ENCODE measurements at regions not wholly inside any gene's neighbourhood (a gene's known extent, or its start where the extent isn't known, plus 50 kb on each side); places are given as distances from the start of the nearest gene placed in this dataset.

DNA sequence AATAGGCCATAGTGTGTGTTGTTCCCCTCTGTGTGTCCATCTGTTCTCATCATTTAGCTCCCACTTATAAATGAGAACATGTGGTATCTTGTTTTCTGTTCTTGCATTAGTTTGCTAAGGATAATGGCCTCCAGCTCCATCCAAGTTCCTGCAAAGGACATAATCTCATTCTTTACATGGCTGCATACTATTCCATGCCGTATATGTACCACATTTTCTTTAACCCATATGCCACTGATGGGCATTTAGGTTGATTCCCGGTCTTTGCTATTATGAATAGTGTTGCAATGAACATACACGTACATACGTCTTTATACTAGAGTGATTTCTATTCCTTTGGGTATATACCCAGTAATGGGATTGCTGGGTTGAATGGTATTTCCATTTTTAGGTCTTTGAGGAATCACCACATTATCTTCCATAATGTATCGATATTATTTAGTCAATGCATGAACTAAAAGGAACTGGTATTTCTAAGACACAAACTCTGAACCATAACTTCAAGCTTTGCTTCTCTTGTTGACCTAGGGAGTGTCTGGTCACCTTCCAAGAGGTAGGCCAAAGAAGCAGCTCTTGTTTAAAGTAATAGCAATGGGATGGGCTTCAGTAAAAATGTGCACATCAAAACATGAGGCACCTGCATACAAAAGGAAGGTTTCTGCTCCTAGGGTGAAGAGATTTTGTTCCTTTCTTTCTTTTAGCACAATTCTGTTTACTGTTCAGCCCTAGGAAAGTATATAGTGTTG lies 343.0 kb upstream of the ARID1B start:
- TF ChIP-seq, protein P1, sequence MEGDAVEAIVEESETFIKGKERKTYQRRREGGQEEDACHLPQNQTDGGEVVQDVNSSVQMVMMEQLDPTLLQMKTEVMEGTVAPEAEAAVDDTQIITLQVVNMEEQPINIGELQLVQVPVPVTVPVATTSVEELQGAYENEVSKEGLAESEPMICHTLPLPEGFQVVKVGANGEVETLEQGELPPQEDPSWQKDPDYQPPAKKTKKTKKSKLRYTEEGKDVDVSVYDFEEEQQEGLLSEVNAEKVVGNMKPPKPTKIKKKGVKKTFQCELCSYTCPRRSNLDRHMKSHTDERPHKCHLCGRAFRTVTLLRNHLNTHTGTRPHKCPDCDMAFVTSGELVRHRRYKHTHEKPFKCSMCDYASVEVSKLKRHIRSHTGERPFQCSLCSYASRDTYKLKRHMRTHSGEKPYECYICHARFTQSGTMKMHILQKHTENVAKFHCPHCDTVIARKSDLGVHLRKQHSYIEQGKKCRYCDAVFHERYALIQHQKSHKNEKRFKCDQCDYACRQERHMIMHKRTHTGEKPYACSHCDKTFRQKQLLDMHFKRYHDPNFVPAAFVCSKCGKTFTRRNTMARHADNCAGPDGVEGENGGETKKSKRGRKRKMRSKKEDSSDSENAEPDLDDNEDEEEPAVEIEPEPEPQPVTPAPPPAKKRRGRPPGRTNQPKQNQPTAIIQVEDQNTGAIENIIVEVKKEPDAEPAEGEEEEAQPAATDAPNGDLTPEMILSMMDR (IDR thresholded peaks at IDR 0.05; ENCODE audit: low read depth, low read length, missing control alignments), result no peak
- in situ Hi-C loops (cut with HindIII; ENCODE audit: low sequenced_read_pairs), result no loop called here
- DNase-seq (ENCODE audit: low read depth), result no peak
- no peak overlapping the region for H3K4me3 ChIP-seq (ENCODE audit: low read depth, low read length)

- DNase-seq (ENCODE audit: low read depth), result no peak
- H3K4me3 ChIP-seq (ENCODE audit: low read depth, low read length), result no peak overlapping the region
- in situ Hi-C loops (cut with HindIII; ENCODE audit: low sequenced_read_pairs), result no loop called here
- TF ChIP-seq, protein P1 (IDR thresholded peaks at IDR 0.05; ENCODE audit: low read depth, low read length, missing control alignments), result no peak
Observed at GRCh38 chr6:156432543-156432942, 344.6 kb upstream of the ARID1B start.

- H3K4me3 ChIP-seq (ENCODE audit: low read depth, low read length), result no peak overlapping the region
- DNase-seq (ENCODE audit: low read depth), result no peak
- in situ Hi-C loops (cut with HindIII; ENCODE audit: low sequenced_read_pairs), result no loop called here
Observed at GRCh38 chr6:156430386-156430785, 346.8 kb upstream of the ARID1B start.

GRCh38 chr6:156427345-156427744 lies 349.8 kb upstream of the ARID1B start:
- DNase-seq (ENCODE audit: low read depth), result peak; percentile 69
- in situ Hi-C loops (cut with HindIII; ENCODE audit: low sequenced_read_pairs), result no loop called here
- no peak overlapping the region for H3K4me3 ChIP-seq (ENCODE audit: low read depth, low read length)
- TF ChIP-seq, protein P1 (IDR thresholded peaks at IDR 0.05; ENCODE audit: low read depth, low read length, missing control alignments), result no peak

More at GRCh38 chr6:156430386-156430785, 346.8 kb upstream of the ARID1B start:
- TF ChIP-seq, protein P1 (IDR thresholded peaks at IDR 0.05; ENCODE audit: low read depth, low read length, missing control alignments), result no peak

GRCh38 chr6:156425359-156426020 lies 351.7 kb upstream of the ARID1B start:
- no peak overlapping the region for H3K4me3 ChIP-seq (ENCODE audit: low read depth, low read length)
- in situ Hi-C loops (cut with HindIII; ENCODE audit: low sequenced_read_pairs), result no loop called here
- TF ChIP-seq, protein P1 (IDR thresholded peaks at IDR 0.05; ENCODE audit: low read depth, low read length, missing control alignments), result no peak
- DNase-seq (ENCODE audit: low read depth), result peak; percentile 84

DNA sequence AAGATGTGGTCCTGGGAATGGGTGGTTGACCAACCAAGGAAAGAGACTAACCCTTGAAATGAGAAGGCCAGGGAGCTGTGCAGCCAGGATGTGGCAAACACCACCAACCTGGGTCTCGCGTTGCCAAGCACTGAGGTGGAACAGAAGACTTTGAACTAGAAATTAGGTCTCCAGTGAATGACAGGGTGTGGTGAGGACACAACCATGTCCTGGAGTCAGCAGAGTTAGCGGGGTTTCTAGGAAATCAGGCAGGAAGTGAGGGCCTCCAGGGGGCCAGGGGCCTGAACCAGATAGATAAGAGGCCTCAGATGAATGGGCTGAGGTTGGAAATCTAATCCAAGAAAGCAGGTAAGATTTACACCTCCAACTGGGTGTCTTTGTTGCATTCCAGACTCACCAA lies 353.3 kb upstream of the ARID1B start:
- no peak for DNase-seq (ENCODE audit: low read depth)
- TF ChIP-seq, protein P1 (IDR thresholded peaks at IDR 0.05; ENCODE audit: low read depth, low read length, missing control alignments), result no peak
- in situ Hi-C loops (cut with HindIII; ENCODE audit: low sequenced_read_pairs), result no loop called here
- H3K4me3 ChIP-seq (ENCODE audit: low read depth, low read length), result no peak overlapping the region

Measured in astrocyte of the cerebellum (primary cell).